ENCODE measurements at regions not wholly inside any gene's neighbourhood (a gene's known extent, or its start where the extent isn't known, plus 50 kb on each side); places are given as distances from the start of the nearest gene placed in this dataset.

GRCh38 chr4:62471021-62471420, 1270.9 kb downstream of the ADGRL3 start:
- no peak overlapping the region for H3K4me2 ChIP-seq (ENCODE audit: low read length)
- H3F3A ChIP-seq (ENCODE audit: control insufficient read depth, insufficient read depth) = no peaks in the 10 kb centered on the region
- H3K4me3 ChIP-seq (ENCODE audit: low read length) = no peak overlapping the region
- H3K9me3 ChIP-seq (ENCODE audit: control insufficient read depth, insufficient read depth, low read length) = no peaks in the 10 kb centered on the region
- TF ChIP-seq EZH2phosphoT487 (IDR thresholded peaks at IDR 0.05; ENCODE audit: borderline replicate concordance, low read length) (no peak), CTCF (IDR thresholded peaks at IDR 0.05; ENCODE audit: low read depth, low read length, poor library complexity, severe bottlenecking) (no peak)
- H3K4me1 ChIP-seq (ENCODE audit: control insufficient read depth, low read length) = no peaks in the 10 kb centered on the region
- H3K9me2 ChIP-seq (replicated peaks; ENCODE audit: control insufficient read depth, low read length) = no peaks in the 10 kb centered on the region
- no peak overlapping the region for H3K27ac ChIP-seq (ENCODE audit: low read depth, low read length)
- H3K27me3 ChIP-seq (ENCODE audit: control insufficient read depth, low read length) = no peaks in the 10 kb centered on the region
- H4K20me1 ChIP-seq (ENCODE audit: control insufficient read depth, insufficient read depth, low read depth, low read length) = no peaks in the 10 kb centered on the region
- no peaks in the 10 kb centered on the region for H3K36me3 ChIP-seq (ENCODE audit: control insufficient read depth, low read length)
- H3K79me2 ChIP-seq (ENCODE audit: control insufficient read depth, low read length) = no peaks in the 10 kb centered on the region

GRCh38 chr4:62470421-62470983, 1270.4 kb downstream of the ADGRL3 start:
- Histone ChIP-seq H4K20me1 (ENCODE audit: control insufficient read depth, insufficient read depth, low read depth, low read length) (no peaks in the 10 kb centered on the region), H3F3A (ENCODE audit: control insufficient read depth, insufficient read depth) (no peaks in the 10 kb centered on the region), H3K9me3 (ENCODE audit: control insufficient read depth, insufficient read depth, low read length) (no peaks in the 10 kb centered on the region), H3K79me2 (ENCODE audit: control insufficient read depth, low read length) (no peaks in the 10 kb centered on the region), H3K9me2 (replicated peaks; ENCODE audit: control insufficient read depth, low read length) (no peaks in the 10 kb centered on the region), H3K4me1 (ENCODE audit: control insufficient read depth, low read length) (no peaks in the 10 kb centered on the region), H3K4me3 (ENCODE audit: low read length) (no peak overlapping the region), H3K4me2 (ENCODE audit: low read length) (no peak overlapping the region), H3K36me3 (ENCODE audit: control insufficient read depth, low read length) (no peaks in the 10 kb centered on the region), H3K27me3 (ENCODE audit: control insufficient read depth, low read length) (no peaks in the 10 kb centered on the region), H3K27ac (ENCODE audit: low read depth, low read length) (no peak overlapping the region)
- TF ChIP-seq EZH2phosphoT487 (IDR thresholded peaks at IDR 0.05; ENCODE audit: borderline replicate concordance, low read length) = no peak
- no peak for TF ChIP-seq CTCF (IDR thresholded peaks at IDR 0.05; ENCODE audit: low read depth, low read length, poor library complexity, severe bottlenecking)

- Histone ChIP-seq H3K27me3 (ENCODE audit: control insufficient read depth, low read length) (no peaks in the 10 kb centered on the region), H3F3A (ENCODE audit: control insufficient read depth, insufficient read depth) (no peaks in the 10 kb centered on the region), H3K27ac (ENCODE audit: low read depth, low read length) (no peak overlapping the region), H3K4me2 (ENCODE audit: low read length) (no peak overlapping the region), H3K36me3 (ENCODE audit: control insufficient read depth, low read length) (no peaks in the 10 kb centered on the region), H3K9me3 (ENCODE audit: control insufficient read depth, insufficient read depth, low read length) (no peaks in the 10 kb centered on the region), H3K4me3 (ENCODE audit: low read length) (no peak overlapping the region), H3K4me1 (ENCODE audit: control insufficient read depth, low read length) (no peaks in the 10 kb centered on the region), H3K9me2 (replicated peaks; ENCODE audit: control insufficient read depth, low read length) (no peaks in the 10 kb centered on the region), H4K20me1 (ENCODE audit: control insufficient read depth, insufficient read depth, low read depth, low read length) (no peaks in the 10 kb centered on the region), H3K79me2 (ENCODE audit: control insufficient read depth, low read length) (no peaks in the 10 kb centered on the region)
- TF ChIP-seq CTCF (IDR thresholded peaks at IDR 0.05; ENCODE audit: low read depth, low read length, poor library complexity, severe bottlenecking) = no peak
- TF ChIP-seq EZH2phosphoT487 (IDR thresholded peaks at IDR 0.05; ENCODE audit: borderline replicate concordance, low read length) = no peak
Measured at GRCh38 chr4:62470020-62470419, 1269.9 kb downstream of the ADGRL3 start.

All from DOHH2 (cell line).